Karpas-422 (cell line): ENCODE measurements at regions not wholly inside any gene's neighbourhood (a gene's known extent, or its start where the extent isn't known, plus 50 kb on each side); places are given as distances from the start of the nearest gene placed in this dataset.

ENCODE experiments used
- DNase-seq: peaks from one replicate; pipeline ENCODE4 v3.0.0-alpha.2; 2015
- H2AFZ ChIP-seq: fragments of 200-600 bp; sonication (generic); 2 replicates; pipeline ENCODE4 v1.6.1; 2014; ENCODE audit warnings: antibody characterized with exemption, low read length, mixed read lengths
- H3K27ac ChIP-seq: fragments of 200-600 bp; sonication (generic); 2 replicates; pipeline ENCODE4 v1.5.1; 2014; ENCODE audit warnings: mild to moderate bottlenecking, low read length, moderate library complexity
- H3K27me3 ChIP-seq: fragments of 200-600 bp; sonication (generic); 2 replicates; pipeline ENCODE4 v1.6.1; 2014; ENCODE audit warnings: low read length, mixed read lengths
- H3K36me3 ChIP-seq: fragments of 200-600 bp; sonication (generic); 2 replicates; pipeline ENCODE4 v1.6.1; 2014; ENCODE audit warnings: low read length, mixed read lengths; ENCODE audit not compliant: insufficient read depth
- H3K4me1 ChIP-seq: fragments of 200-600 bp; sonication (generic); 2 replicates; pipeline ENCODE4 v1.6.1; 2014; ENCODE audit warnings: mild to moderate bottlenecking, low read length, mixed read lengths
- H3K4me2 ChIP-seq: fragments of 200-600 bp; sonication (generic); 2 replicates; pipeline ENCODE4 v1.6.1; 2014; ENCODE audit warnings: low read length, low read depth, mild to moderate bottlenecking; ENCODE audit not compliant: poor library complexity, severe bottlenecking
- H3K4me3 ChIP-seq: fragments of 200-600 bp; sonication (generic); 2 replicates; pipeline ENCODE4 v1.5.1; 2014; ENCODE audit warnings: mild to moderate bottlenecking, antibody characterized with exemption, low read length, mixed read lengths
- H3K79me2 ChIP-seq: fragments of 200-600 bp; sonication (generic); 2 replicates; pipeline ENCODE4 v1.6.1; 2014; ENCODE audit warnings: mild to moderate bottlenecking, low read length, mixed read lengths
- H3K9ac ChIP-seq: fragments of 200-600 bp; sonication (generic); 2 replicates; pipeline ENCODE4 v1.6.0; 2014; ENCODE audit warnings: low read length
- H3K9me2 ChIP-seq: fragments of 200-600 bp; sonication (generic), shearing (Covaris generic); replicated peaks from 2 replicates; pipeline ENCODE4 v1.6.0; 2014; ENCODE audit warnings: mild to moderate bottlenecking, low read length, moderate library complexity; ENCODE audit not compliant: insufficient read depth
- H3K9me3 ChIP-seq: fragments of 300-700, 200-600 bp; sonication (generic); 2 replicates; pipeline ENCODE4 v1.6.1; 2014; ENCODE audit warnings: low read length, mixed read lengths
- H4K20me1 ChIP-seq: fragments of 200-600 bp; sonication (generic); 2 replicates; pipeline ENCODE4 v1.6.1; 2014; ENCODE audit warnings: mild to moderate bottlenecking, antibody characterized with exemption, low read length, low read depth; ENCODE audit not compliant: insufficient read depth

DNA sequence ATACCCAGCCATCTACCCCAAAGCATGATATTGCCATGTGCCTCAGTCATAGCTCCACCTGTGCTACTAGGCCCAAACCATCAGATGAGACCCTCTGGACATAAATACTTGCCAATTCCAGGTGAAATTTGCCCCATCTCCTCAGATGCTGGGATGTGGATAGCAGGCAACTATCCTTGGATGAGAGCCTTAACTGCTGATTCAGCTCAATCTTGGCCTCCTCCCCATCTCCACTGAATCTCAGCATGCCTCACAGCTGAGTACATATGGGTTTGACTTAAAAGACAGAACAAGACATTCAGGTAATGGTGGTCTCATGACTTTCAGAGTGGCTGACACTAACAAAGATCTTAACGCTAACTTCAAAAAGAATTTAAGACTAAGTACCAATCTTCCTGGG, 50.8 kb upstream of the KLHL13 start:
- Histone ChIP-seq H3K9ac (no peak overlapping the region), H3K79me2 (no peaks in the 10 kb centered on the region), H3K27me3 (no peaks in the 10 kb centered on the region), H3K9me2 (no peaks in the 10 kb centered on the region), H3K4me1 (no peaks in the 10 kb centered on the region), H3K9me3 (no peaks in the 10 kb centered on the region), H4K20me1 (no peaks in the 10 kb centered on the region), H3K27ac (no peak overlapping the region), H3K4me3 (no peak overlapping the region), H3K36me3 (no peaks in the 10 kb centered on the region), H2AFZ (no peak overlapping the region), H3K4me2 (no peak overlapping the region)
- DNase-seq: no peak

DNA sequence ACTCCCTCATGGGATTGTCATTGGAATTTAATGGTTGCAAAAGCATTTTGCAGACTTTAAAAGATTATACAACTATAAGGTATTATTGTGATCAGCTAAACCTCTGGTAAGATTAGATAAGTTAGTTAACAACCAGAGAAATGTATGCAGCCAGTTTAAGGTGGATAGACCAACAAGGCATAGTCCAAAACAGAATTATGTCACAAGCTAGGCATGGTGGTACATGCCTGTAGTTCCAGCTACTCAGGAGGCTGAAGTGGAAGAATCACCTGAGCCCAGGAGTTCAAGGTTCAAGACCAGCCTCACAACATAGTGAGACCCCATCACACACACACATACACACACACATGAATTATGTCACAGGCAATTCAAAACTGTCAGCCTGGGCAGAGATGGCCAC, 54.7 kb upstream of the KLHL13 start:
- no peaks in the 10 kb centered on the region for H3K9me3 ChIP-seq
- H3K4me2 ChIP-seq: no peak overlapping the region
- no peak overlapping the region for H2AFZ ChIP-seq
- H3K4me1 ChIP-seq: no peaks in the 10 kb centered on the region
- H3K36me3 ChIP-seq: no peaks in the 10 kb centered on the region
- no peak overlapping the region for H3K9ac ChIP-seq
- H3K9me2 ChIP-seq: no peaks in the 10 kb centered on the region
- no peaks in the 10 kb centered on the region for H3K79me2 ChIP-seq
- H3K27ac ChIP-seq: no peak overlapping the region
- no peaks in the 10 kb centered on the region for H3K27me3 ChIP-seq
- no peaks in the 10 kb centered on the region for H4K20me1 ChIP-seq
- no peak for DNase-seq
- H3K4me3 ChIP-seq: no peak overlapping the region

DNA sequence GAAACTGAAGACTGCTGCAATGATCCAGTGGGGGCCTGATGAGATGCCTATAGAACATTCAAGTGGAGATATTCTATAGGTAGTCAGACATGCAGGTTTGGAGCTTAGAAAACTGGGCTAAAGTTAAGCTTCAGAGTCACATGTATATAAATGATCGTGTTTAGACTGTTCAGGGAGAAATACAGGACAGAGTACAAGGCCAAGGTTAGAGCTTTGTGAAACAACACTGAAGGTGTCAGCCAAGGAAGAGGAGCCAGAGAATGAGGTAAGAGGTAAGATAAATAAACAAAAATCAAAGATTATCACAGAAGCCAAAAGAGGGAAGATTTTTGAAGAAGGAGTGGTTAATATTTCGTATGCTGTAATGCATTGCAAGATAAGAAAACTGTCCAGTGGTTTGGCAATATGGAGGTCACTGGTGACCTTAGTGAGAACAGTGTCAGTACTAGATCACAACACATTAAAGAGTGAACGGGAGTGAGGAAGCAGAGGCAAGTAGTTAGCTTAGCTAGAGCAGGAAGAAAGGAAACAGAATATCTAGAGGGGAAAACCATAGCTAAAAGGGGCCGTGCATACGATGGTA, 58.0 kb upstream of the KLHL13 start:
- Histone ChIP-seq H3K9me3 (no peaks in the 10 kb centered on the region), H3K4me3 (no peak overlapping the region), H3K9ac (no peak overlapping the region), H3K4me1 (no peaks in the 10 kb centered on the region), H2AFZ (no peak overlapping the region), H3K27me3 (no peaks in the 10 kb centered on the region), H3K79me2 (no peaks in the 10 kb centered on the region), H3K9me2 (no peaks in the 10 kb centered on the region), H3K36me3 (no peaks in the 10 kb centered on the region), H3K4me2 (no peak overlapping the region), H4K20me1 (no peaks in the 10 kb centered on the region), H3K27ac (no peak overlapping the region)
- DNase-seq: no peak

DNA sequence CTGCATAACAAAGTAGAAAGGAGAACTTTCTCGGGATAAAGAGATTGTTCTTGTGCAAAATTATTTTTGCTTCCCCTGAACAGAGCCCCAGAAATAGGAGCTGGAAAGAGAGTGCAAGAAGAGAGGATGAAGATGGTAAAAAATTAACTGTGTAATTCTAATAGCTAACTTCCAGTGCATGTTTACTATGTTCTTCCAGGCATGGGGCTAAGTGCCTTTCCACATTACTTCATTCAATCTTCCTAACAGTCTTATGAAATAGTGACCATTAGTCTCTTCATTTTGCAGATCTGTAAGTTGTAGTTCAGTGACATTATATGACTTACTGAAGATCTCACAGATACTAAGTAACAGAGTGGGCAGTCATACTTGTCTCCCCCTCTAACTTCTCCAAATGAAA, 61.1 kb upstream of the KLHL13 start:
- Histone ChIP-seq H3K79me2 (no peaks in the 10 kb centered on the region), H2AFZ (no peak overlapping the region), H3K4me3 (no peak overlapping the region), H3K36me3 (no peaks in the 10 kb centered on the region), H3K4me2 (no peak overlapping the region), H3K27ac (no peak overlapping the region), H3K27me3 (no peaks in the 10 kb centered on the region), H4K20me1 (no peaks in the 10 kb centered on the region), H3K9me3 (no peaks in the 10 kb centered on the region), H3K9me2 (no peaks in the 10 kb centered on the region), H3K4me1 (no peaks in the 10 kb centered on the region), H3K9ac (no peak overlapping the region)
- no peak for DNase-seq

DNA sequence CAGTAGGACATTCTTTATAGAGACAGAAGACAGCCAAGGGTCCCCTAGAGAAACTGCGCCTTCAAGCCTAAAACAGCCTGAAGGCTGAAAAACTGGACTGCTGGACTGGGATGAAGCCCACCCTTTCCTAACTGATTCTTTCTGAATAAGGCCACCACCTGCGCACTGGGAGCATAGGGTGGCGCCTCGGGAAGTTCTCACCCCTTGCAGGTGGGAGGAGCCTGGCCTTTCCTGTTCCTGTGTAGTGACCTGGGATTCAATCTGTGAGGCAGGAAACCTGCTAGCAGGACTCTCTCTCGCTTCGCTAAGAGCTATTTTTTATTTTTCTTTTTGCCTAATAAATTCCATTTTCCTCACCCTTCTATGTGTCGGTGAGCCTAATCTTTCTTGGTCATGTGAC, 61.8 kb upstream of the KLHL13 start:
- Histone ChIP-seq H3K27me3 (no peaks in the 10 kb centered on the region), H2AFZ (no peak overlapping the region), H3K9ac (no peak overlapping the region), H3K36me3 (no peaks in the 10 kb centered on the region), H3K4me1 (no peaks in the 10 kb centered on the region), H3K9me3 (no peaks in the 10 kb centered on the region), H3K9me2 (no peaks in the 10 kb centered on the region), H3K79me2 (no peaks in the 10 kb centered on the region), H3K4me2 (no peak overlapping the region), H4K20me1 (no peaks in the 10 kb centered on the region), H3K27ac (no peak overlapping the region), H3K4me3 (no peak overlapping the region)
- no peak for DNase-seq

DNA sequence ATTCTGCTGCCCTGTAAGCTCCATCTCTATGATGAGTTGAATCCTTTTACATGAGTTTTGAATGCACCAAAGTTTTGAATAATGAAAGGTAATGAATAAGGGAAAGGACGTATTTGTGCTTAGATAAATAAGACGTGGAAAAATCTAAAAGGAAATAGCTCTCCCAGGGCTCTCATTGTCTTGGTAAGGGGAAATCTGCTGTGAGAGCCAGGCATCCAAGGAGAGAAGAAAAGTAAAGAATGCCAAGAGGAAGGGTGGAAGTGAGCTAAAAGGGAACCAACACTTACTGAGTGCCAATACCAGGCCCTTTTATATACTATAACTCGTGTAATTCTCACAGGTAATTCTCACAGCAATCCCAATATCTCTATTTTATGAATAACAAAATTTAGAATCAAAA, 62.6 kb upstream of the KLHL13 start:
- Histone ChIP-seq H3K9me3 (peaks cover 5% of the 10 kb centered on the region; the same call in 1 of the 2 replicates), H3K79me2 (no peaks in the 10 kb centered on the region), H2AFZ (no peak overlapping the region), H3K36me3 (no peaks in the 10 kb centered on the region), H3K4me2 (no peak overlapping the region), H3K4me1 (no peaks in the 10 kb centered on the region), H4K20me1 (no peaks in the 10 kb centered on the region), H3K9me2 (no peaks in the 10 kb centered on the region), H3K4me3 (no peak overlapping the region), H3K27ac (no peak overlapping the region), H3K9ac (no peak overlapping the region), H3K27me3 (no peaks in the 10 kb centered on the region)
- DNase-seq: no peak

DNA sequence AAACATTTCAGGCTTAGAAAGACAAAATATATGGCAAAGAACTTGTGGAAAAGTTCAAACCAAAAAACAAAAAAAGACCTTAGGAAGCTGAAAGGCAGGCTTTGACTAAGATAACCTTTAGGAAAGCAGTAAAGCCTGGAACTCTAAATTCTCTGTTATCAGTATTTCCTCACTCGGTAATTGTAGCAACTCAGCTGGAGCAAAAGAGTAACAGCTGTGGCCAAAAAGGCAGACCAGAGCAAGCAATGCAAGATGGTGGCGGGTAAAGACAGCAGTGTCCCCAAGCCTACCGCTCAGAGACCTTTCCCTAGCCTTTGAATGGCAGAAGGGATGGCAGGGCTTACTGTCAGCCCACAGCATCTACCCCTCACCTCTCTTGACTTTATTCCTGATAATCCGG, 63.1 kb upstream of the KLHL13 start:
- no peaks in the 10 kb centered on the region for H3K27me3 ChIP-seq
- H4K20me1 ChIP-seq: no peaks in the 10 kb centered on the region
- H3K4me2 ChIP-seq: no peak overlapping the region
- no peak overlapping the region for H3K4me3 ChIP-seq
- H3K36me3 ChIP-seq: no peaks in the 10 kb centered on the region
- H3K79me2 ChIP-seq: no peaks in the 10 kb centered on the region
- no peaks in the 10 kb centered on the region for H3K9me2 ChIP-seq
- no peak for DNase-seq
- H3K9me3 ChIP-seq: peaks cover 5% of the 10 kb centered on the region; the same call in 1 of the 2 replicates
- H3K9ac ChIP-seq: no peak overlapping the region
- no peak overlapping the region for H2AFZ ChIP-seq
- H3K27ac ChIP-seq: no peak overlapping the region
- H3K4me1 ChIP-seq: no peaks in the 10 kb centered on the region

DNA sequence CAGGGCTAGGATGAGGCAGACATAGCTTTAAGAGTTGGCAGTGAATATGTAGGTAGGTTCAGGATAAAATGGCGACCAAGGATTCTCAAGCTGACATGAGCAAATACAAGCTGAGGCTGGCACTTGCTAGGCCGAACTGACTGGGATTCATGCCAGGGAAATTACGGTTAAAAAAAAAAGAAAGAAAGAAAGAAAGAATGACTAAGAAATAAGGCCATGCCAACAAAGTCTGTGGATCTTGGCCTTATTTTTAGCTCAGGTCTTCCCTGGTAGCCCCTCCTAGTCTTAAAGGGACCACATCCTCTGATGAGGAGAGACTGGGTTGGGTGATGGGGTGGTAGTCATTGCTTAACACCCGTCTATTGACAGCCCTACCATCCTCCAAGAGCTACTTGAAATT, 64.4 kb upstream of the KLHL13 start:
- Histone ChIP-seq H3K4me1 (no peaks in the 10 kb centered on the region), H3K9ac (no peak overlapping the region), H3K4me3 (no peak overlapping the region), H3K36me3 (no peaks in the 10 kb centered on the region), H3K9me3 (peaks cover 5% of the 10 kb centered on the region; the same call in 1 of the 2 replicates), H4K20me1 (no peaks in the 10 kb centered on the region), H3K9me2 (no peaks in the 10 kb centered on the region), H3K79me2 (no peaks in the 10 kb centered on the region), H2AFZ (no peak overlapping the region), H3K4me2 (no peak overlapping the region), H3K27me3 (no peaks in the 10 kb centered on the region), H3K27ac (no peak overlapping the region)
- DNase-seq: no peak

DNA sequence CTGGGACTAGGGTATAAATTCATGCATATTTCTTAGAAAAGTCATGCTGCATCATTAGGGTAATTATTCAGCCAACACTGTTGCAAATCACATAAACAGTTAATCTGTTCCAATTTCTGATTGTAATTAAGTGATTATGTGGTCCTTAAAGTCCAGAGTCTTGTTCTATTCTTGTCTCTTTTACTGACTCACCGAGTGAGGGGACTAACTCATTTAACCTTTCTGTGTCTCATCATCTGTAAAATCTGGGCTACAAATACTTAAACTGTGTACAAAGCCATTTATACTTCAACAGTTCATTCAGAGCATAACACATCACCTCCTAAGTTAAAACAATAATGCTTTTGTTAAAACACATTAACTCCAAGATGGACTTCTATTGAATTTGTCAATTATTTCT, 65.4 kb upstream of the KLHL13 start:
- Histone ChIP-seq H3K27me3 (no peaks in the 10 kb centered on the region), H3K27ac (no peak overlapping the region), H3K9me2 (no peaks in the 10 kb centered on the region), H4K20me1 (no peaks in the 10 kb centered on the region), H2AFZ (no peak overlapping the region), H3K9ac (no peak overlapping the region), H3K4me2 (no peak overlapping the region), H3K79me2 (no peaks in the 10 kb centered on the region), H3K4me3 (no peak overlapping the region), H3K9me3 (peaks cover 5% of the 10 kb centered on the region; the same call in 1 of the 2 replicates), H3K36me3 (no peaks in the 10 kb centered on the region), H3K4me1 (no peaks in the 10 kb centered on the region)
- DNase-seq: no peak
